ENCODE measurements at regions not wholly inside any gene's neighbourhood (a gene's known extent, or its start where the extent isn't known, plus 50 kb on each side); places are given as distances from the start of the nearest gene placed in this dataset.
"Not testable (repeated sequence)": the region's sequence is repeated elsewhere in the genome, so short reads cannot be mapped to it uniquely, and the experiment has no call there.

- no peak for DNase-seq
Observed at GRCh38 chr5:96529559-96529958, 96.5 kb upstream of the PCSK1 start.

GRCh38 chr5:96530901-96531300 is 97.9 kb upstream of the PCSK1 start:
- DNase-seq, result no peak

- no peak for DNase-seq
Observed at GRCh38 chr5:96533371-96533770, 100.3 kb upstream of the PCSK1 start.

- no peak for DNase-seq
Observed at GRCh38 chr5:96537386-96537785, 104.3 kb upstream of the PCSK1 start.

- no peak for DNase-seq
Observed at GRCh38 chr5:96538808-96539250, 105.8 kb upstream of the PCSK1 start.

- DNase-seq, result no peak
Observed at GRCh38 chr5:96546120-96546519, 113.1 kb upstream of the PCSK1 start.

- DNase-seq, result no peak
Observed at GRCh38 chr5:96547486-96547885, 114.4 kb upstream of the PCSK1 start.

- DNase-seq, result no peak
Observed at GRCh38 chr5:96548905-96549304, 113.3 kb upstream of the CAST start.

GRCh38 chr5:96560857-96561256 is 101.3 kb upstream of the CAST start:
- DNase-seq, result not testable (repeated sequence)

- no peak for DNase-seq
Observed at GRCh38 chr5:96562614-96563013, 99.6 kb upstream of the CAST start.

- no peak for DNase-seq
Observed at GRCh38 chr5:96563816-96564215, 98.4 kb upstream of the CAST start.

- DNase-seq, result peak; percentile 22
Observed at GRCh38 chr5:96565582-96566265, 96.5 kb upstream of the CAST start.

- DNase-seq, result no peak
Observed at GRCh38 chr5:96566833-96567587, 95.2 kb upstream of the CAST start.

- DNase-seq, result no peak
Observed at GRCh38 chr5:96569332-96569731, 92.8 kb upstream of the CAST start.

- DNase-seq, result no peak
Observed at GRCh38 chr5:96569770-96570169, 92.4 kb upstream of the CAST start.

GRCh38 chr5:96572864-96573512 is 89.2 kb upstream of the CAST start:
- DNase-seq, result no peak

GRCh38 chr5:96573513-96573894 is 88.7 kb upstream of the CAST start:
- no peak for DNase-seq

- no peak for DNase-seq
Observed at GRCh38 chr5:96576876-96577275, 85.3 kb upstream of the CAST start.

GRCh38 chr5:96577909-96578308 is 84.3 kb upstream of the CAST start:
- DNase-seq, result no peak

GRCh38 chr5:96579711-96580110 is 82.5 kb upstream of the CAST start:
- DNase-seq, result no peak

- peak; percentile 67 for DNase-seq
Observed at GRCh38 chr5:96582343-96582742, 79.8 kb upstream of the CAST start.

- DNase-seq, result no peak
Observed at GRCh38 chr5:96584712-96585111, 77.5 kb upstream of the CAST start.

GRCh38 chr5:96588539-96588938 is 73.6 kb upstream of the CAST start:
- DNase-seq, result no peak

GRCh38 chr5:96590796-96591195 is 71.4 kb upstream of the CAST start:
- DNase-seq, result no peak
